H1 (cell line): ENCODE measurements at regions not wholly inside any gene's neighbourhood (a gene's known extent, or its start where the extent isn't known, plus 50 kb on each side); places are given as distances from the start of the nearest gene placed in this dataset.

ENCODE experiments used
- CTCF ChIA-PET: fragments of 300-600 bp; sonication (Branson Sonifier 250); formaldehyde crosslinking; loops from one replicate; lab custom pipeline; 2021; ENCODE audit not compliant: partially characterized antibody; lab: Charles Lee
- POLR2A ChIA-PET: fragments of 300-600 bp; sonication (Branson Sonifier 250); formaldehyde crosslinking; loops from one replicate; lab custom pipeline; 2021; ENCODE audit warnings: inconsistent platforms; ENCODE audit not compliant: partially characterized antibody; lab: Charles Lee
- DNase-seq, 2 experiments: peaks; one replicate each; pipeline versions ENCODE4 v3.0.0 to v3.0.0-alpha.2; 2010 to 2022; ENCODE audit warnings: low spot score in 2 of 2, low read depth in 1 of 2, mixed read lengths in 1 of 2
- FAIRE-seq: peaks from 2 replicates; lab custom pipeline; 2011; peaks lifted over from hg19 to GRCh38; lab: Jason Lieb, UNC
- H2AFZ ChIP-seq: 2 replicates; pipeline ENCODE4 v1.8.1; 2012; ENCODE audit warnings: low read length, inconsistent platforms
- H2AK5ac ChIP-seq: 2 replicates; pipeline ENCODE4 v1.6.1; 2013; ENCODE audit warnings: low read depth, low read length
- H2BK120ac ChIP-seq: replicated peaks from 2 replicates; pipeline ENCODE3; 2013; ENCODE audit warnings: low read depth, low read length, inconsistent platforms
- H2BK12ac ChIP-seq: 2 replicates; pipeline ENCODE4 v1.6.1; 2013; ENCODE audit warnings: low read depth, low read length
- H2BK15ac ChIP-seq: 2 replicates; pipeline ENCODE4 v1.6.1; 2013; ENCODE audit warnings: low read length
- H2BK20ac ChIP-seq: 2 replicates; pipeline ENCODE4 v1.6.1; 2013; ENCODE audit warnings: low read length
- H2BK5ac ChIP-seq: 2 replicates; pipeline ENCODE4 v1.6.1; 2013; ENCODE audit warnings: low read depth, low read length
- H3K14ac ChIP-seq: 2 replicates; pipeline ENCODE4 v1.6.1; 2013; ENCODE audit warnings: inconsistent platforms; ENCODE audit not compliant: insufficient read length
- H3K18ac ChIP-seq: 2 replicates; pipeline ENCODE4 v1.6.1; 2013; ENCODE audit warnings: low read length; ENCODE audit errors: extremely low read depth
- H3K23ac ChIP-seq: 2 replicates; pipeline ENCODE4 v1.6.1; 2013; ENCODE audit warnings: inconsistent platforms; ENCODE audit not compliant: insufficient read length
- H3K23me2 ChIP-seq: 2 replicates; pipeline ENCODE4 v1.6.1; 2013; ENCODE audit warnings: low read depth, low read length
- H3K27ac ChIP-seq: 2 replicates; pipeline ENCODE4 v1.6.1; 2011; ENCODE audit warnings: low read depth, low read length, inconsistent platforms
- H3K27me3 ChIP-seq, 4 experiments: replicated peaks in 1 of 4; 1 replicate in 1 of 4; 2 replicates in 3 of 4; pipeline versions ENCODE4 v1.6.1 to v1.8.1; 2011 to 2013; ENCODE audit warnings: low read length in 3 of 4, mild to moderate bottlenecking in 3 of 4, inconsistent platforms in 2 of 4, mixed read lengths in 2 of 4, moderate library complexity in 1 of 4; ENCODE audit not compliant: control insufficient read depth in 3 of 4, insufficient read depth in 3 of 4; ENCODE audit errors: extremely low read depth in 1 of 4
- H3K36me3 ChIP-seq, 4 experiments: 2 replicates each; pipeline versions ENCODE4 v1.6.1 to v1.8.1; 2011 to 2013; ENCODE audit warnings: mild to moderate bottlenecking in 4 of 4, low read length in 3 of 4, moderate library complexity in 2 of 4, control low read depth in 1 of 4, inconsistent platforms in 1 of 4; ENCODE audit not compliant: insufficient read depth in 4 of 4, control insufficient read depth in 2 of 4
- H3K4ac ChIP-seq: replicated peaks from 2 replicates; pipeline ENCODE3; 2013; ENCODE audit warnings: low read length, low read depth, mixed read lengths, inconsistent platforms; ENCODE audit not compliant: insufficient read length
- H3K4me1 ChIP-seq, 4 experiments: replicated peaks in 1 of 4; 1 replicate in 1 of 4; 2 replicates in 3 of 4; pipeline versions ENCODE4 v1.6.1 to v1.8.1; 2011 to 2013; ENCODE audit warnings: low read length in 3 of 4, inconsistent platforms in 2 of 4, mixed read lengths in 1 of 4; ENCODE audit not compliant: insufficient read depth in 4 of 4, control insufficient read depth in 3 of 4
- H3K4me2 ChIP-seq, 2 experiments: 2 replicates each; pipeline versions ENCODE4 v1.6.1 to v1.8.1; 2011 to 2013; ENCODE audit warnings: low read depth in 2 of 2, low read length in 2 of 2, control low read depth in 1 of 2, inconsistent platforms in 1 of 2, mild to moderate bottlenecking in 1 of 2; ENCODE audit not compliant: insufficient read depth in 1 of 2
- H3K4me3 ChIP-seq, 4 experiments: fragments of 200-600, 300-600 bp in 1 of 4; sonication (generic), shearing (Covaris generic), sonication (Bioruptor Twin) in 1 of 4; 2 replicates each; pipeline versions ENCODE4 v1.5.1 to v1.8.1; 2011 to 2016; ENCODE audit warnings: low read length in 4 of 4, low read depth in 3 of 4, control low read depth in 2 of 4, inconsistent platforms in 2 of 4, mild to moderate bottlenecking in 2 of 4, mixed read lengths in 1 of 4, moderate library complexity in 1 of 4; ENCODE audit not compliant: insufficient read depth in 2 of 4; ENCODE audit errors: extremely low read depth in 1 of 4
- H3K56ac ChIP-seq: replicated peaks from 2 replicates; pipeline ENCODE3; 2013; ENCODE audit warnings: low read depth, mild to moderate bottlenecking, mixed read lengths, low read length, inconsistent platforms; ENCODE audit not compliant: insufficient read length
- H3K79me1 ChIP-seq: 2 replicates; pipeline ENCODE4 v1.6.1; 2013; ENCODE audit warnings: low read depth, low read length, control low read depth
- H3K79me2 ChIP-seq, 2 experiments: 2 replicates each; pipeline versions ENCODE4 v1.6.1 to v1.8.1; 2012 to 2013; ENCODE audit warnings: low read length in 2 of 2, mild to moderate bottlenecking in 2 of 2, inconsistent platforms in 1 of 2; ENCODE audit not compliant: insufficient read depth in 2 of 2, control insufficient read depth in 1 of 2
- H3K9ac ChIP-seq, 4 experiments: replicated peaks in 1 of 4; 1 replicate in 1 of 4; 2 replicates in 3 of 4; pipeline versions ENCODE4 v1.6.1 to v1.8.1; 2011 to 2013; ENCODE audit warnings: low read depth in 3 of 4, low read length in 3 of 4, control low read depth in 2 of 4, mild to moderate bottlenecking in 2 of 4, moderate library complexity in 2 of 4, inconsistent platforms in 1 of 4; ENCODE audit errors: extremely low read depth in 1 of 4
- H3K9me3 ChIP-seq, 2 experiments: 2 replicates each; pipeline versions ENCODE4 v1.6.1 to v1.8.1; 2012 to 2013; ENCODE audit warnings: mild to moderate bottlenecking in 2 of 2, moderate library complexity in 2 of 2, control low read depth in 1 of 2, inconsistent platforms in 1 of 2, low read depth in 1 of 2, low read length in 1 of 2, mixed read lengths in 1 of 2; ENCODE audit not compliant: insufficient read depth in 2 of 2
- H4K20me1 ChIP-seq, 2 experiments: replicated peaks in 1 of 2; 2 replicates each; pipeline versions ENCODE3 to v1.8.1; 2011 to 2013; ENCODE audit warnings: inconsistent platforms in 2 of 2, low read length in 2 of 2, mild to moderate bottlenecking in 1 of 2; ENCODE audit not compliant: insufficient read depth in 2 of 2, control insufficient read depth in 1 of 2
- H4K5ac ChIP-seq: 2 replicates; pipeline ENCODE4 v1.6.1; 2013; ENCODE audit warnings: low read length, low read depth, mixed read lengths, inconsistent platforms; ENCODE audit not compliant: insufficient read length
- H4K8ac ChIP-seq: 2 replicates; pipeline ENCODE4 v1.8.0; 2013; ENCODE audit warnings: mild to moderate bottlenecking, moderate library complexity, low read length, inconsistent platforms; ENCODE audit not compliant: insufficient read depth; ENCODE audit errors: extremely low read depth
- H4K91ac ChIP-seq: replicated peaks from 2 replicates; pipeline ENCODE3; 2013; ENCODE audit warnings: low read length, mixed read lengths, inconsistent platforms; ENCODE audit not compliant: insufficient read length
- BRCA1 ChIP-seq: IDR thresholded peaks from 2 replicates; pipeline ENCODE4 v1.6.1; 2012; ENCODE audit warnings: low read depth, low read length, improper control_type of control experiment
- CREB1 ChIP-seq: IDR thresholded peaks from 2 replicates; pipeline ENCODE4 v1.6.1; 2012; ENCODE audit warnings: inconsistent platforms
- CTBP2 ChIP-seq: IDR thresholded peaks from 2 replicates; pipeline ENCODE4 v1.7.0; 2011; ENCODE audit warnings: borderline replicate concordance, mild to moderate bottlenecking, moderate library complexity, mixed read lengths, low read length; ENCODE audit not compliant: insufficient read depth, insufficient read length
- GABPA ChIP-seq: IDR thresholded peaks from 2 replicates; pipeline ENCODE4 v1.6.1; 2011; ENCODE audit warnings: mild to moderate bottlenecking, low read length, moderate library complexity, borderline replicate concordance; ENCODE audit not compliant: insufficient read depth
- GTF2F1 ChIP-seq: IDR thresholded peaks from 2 replicates; pipeline ENCODE4 v1.6.1; 2012; ENCODE audit warnings: low read depth, low read length, improper control_type of control experiment, borderline replicate concordance
- HDAC2 ChIP-seq, 2 experiments: fragments of 300-600 bp in 1 of 2; sonication (generic) in 1 of 2; IDR thresholded peaks; 2 replicates each; pipeline ENCODE4 v1.6.1; 2011 to 2012; ENCODE audit warnings: low read depth in 2 of 2, low read length in 2 of 2, mild to moderate bottlenecking in 2 of 2, moderate library complexity in 2 of 2, borderline replicate concordance in 1 of 2, inconsistent platforms in 1 of 2
- KDM1A ChIP-seq: fragments of 200-600, 300-600 bp; sonication (generic); IDR thresholded peaks from 2 replicates; pipeline ENCODE4 v1.7.1; 2016; ENCODE audit warnings: mild to moderate bottlenecking, low read length, borderline replicate concordance
- RAD21 ChIP-seq, 2 experiments: IDR thresholded peaks in 1 of 2; conservative IDR thresholded peaks in 1 of 2; 2 replicates each; pipeline ENCODE4 v1.6.1; 2011; ENCODE audit warnings: low read depth in 2 of 2, low read length in 2 of 2, improper control_type of control experiment in 1 of 2, inconsistent platforms in 1 of 2, mild to moderate bottlenecking in 1 of 2, moderate library complexity in 1 of 2
- SAP30 ChIP-seq: fragments of 300-600 bp; sonication (generic); IDR thresholded peaks from 2 replicates; pipeline ENCODE4 v1.7.1; 2012; ENCODE audit warnings: low read length, moderate library complexity, mild to moderate bottlenecking, inconsistent platforms; ENCODE audit not compliant: insufficient read depth, insufficient replicate concordance
- SP1 ChIP-seq: IDR thresholded peaks from 2 replicates; pipeline ENCODE4 v1.6.1; 2011; ENCODE audit warnings: low read depth, low read length
- SP2 ChIP-seq: IDR thresholded peaks from 2 replicates; pipeline ENCODE4 v1.6.1; 2012; ENCODE audit warnings: mild to moderate bottlenecking, low read length, inconsistent platforms
- SP4 ChIP-seq: IDR thresholded peaks from 2 replicates; pipeline ENCODE4 v1.6.1; 2012; ENCODE audit warnings: low read length, inconsistent platforms
- USF2 ChIP-seq: IDR thresholded peaks from 2 replicates; pipeline ENCODE4 v1.6.1; 2011; ENCODE audit warnings: low read length, improper control_type of control experiment

- Histone ChIP-seq H3K36me3 (no peaks in the 10 kb centered on the region), H3K9me3 (0 out of 4 replicates have a peak, but pooled peaks cover 0 to 2% of the 10 kb centered on the region in 2 experiments), H4K8ac (no peak overlapping the region), H2BK20ac (no peak overlapping the region), H3K23ac (no peak overlapping the region), H2AFZ (no peak overlapping the region), H3K56ac (no peak overlapping the region), H2AK5ac (no peak overlapping the region), H3K4me2 (peak overlapping the region in 1 of 2 experiments; percentile 35; a peak in 1 of 4 replicates), H3K9ac (no peak overlapping the region), H3K4me3 (no peak overlapping the region), H3K27me3 (no peaks in the 10 kb centered on the region; a peak in 1 of 7 replicates), H3K27ac (no peak overlapping the region), H4K20me1 (no peaks in the 10 kb centered on the region), H4K5ac (no peak overlapping the region), H3K4me1 (peaks cover 0 to 3% (median 0%) of the 10 kb centered on the region in 4 experiments; a peak in 3 of 7 replicates), H3K18ac (no peak overlapping the region), H3K4ac (no peak overlapping the region), H3K79me1 (no peaks in the 10 kb centered on the region), H2BK120ac (no peak overlapping the region), H2BK15ac (no peak overlapping the region), H3K23me2 (no peaks in the 10 kb centered on the region), H3K14ac (no peak overlapping the region), H4K91ac (no peak overlapping the region), H3K79me2 (no peaks in the 10 kb centered on the region), H2BK12ac (no peak overlapping the region), H2BK5ac (no peak overlapping the region)
- no peak for DNase-seq
- ChIA-PET CTCF (interaction anchor here (0.6 kb wide), 1 partner anchor 66 kb away, joined by 3 read pairs; no protein-coding TSS in a partner anchor), POLR2A (no interaction called here)
- no peak for TF ChIP-seq GABPA
- TF ChIP-seq SP2: no peak
- TF ChIP-seq CTBP2: no peak
- TF ChIP-seq SP1: no peak
- no peak for TF ChIP-seq BRCA1
- no peak for TF ChIP-seq HDAC2 (IDR thresholded peaks at IDR 0.05; ENCODE audit: borderline replicate concordance in 1 of 2, low read depth in 2 of 2, low read length in 2 of 2)
- no peak for TF ChIP-seq USF2
- no peak for TF ChIP-seq SP4
- TF ChIP-seq KDM1A: no peak
- no peak for TF ChIP-seq GTF2F1
- no peak for TF ChIP-seq SAP30
- TF ChIP-seq RAD21 (IDR thresholded peaks at IDR 0.05 in 1 of 2, conservative IDR thresholded peaks at IDR 0.05 in 1 of 2; ENCODE audit: low read depth in 2 of 2, low read length in 2 of 2): no peak
- no peak for TF ChIP-seq CREB1
- no peak for FAIRE-seq
Measured at GRCh38 chr5:77910602-77911188, 134.6 kb upstream of the TBCA start.
